Nephron progenitor cell (in vitro differentiated cells): ENCODE measurements at regions not wholly inside any gene's neighbourhood (a gene's known extent, or its start where the extent isn't known, plus 50 kb on each side); places are given as distances from the start of the nearest gene placed in this dataset.

ENCODE experiments used
- DNase-seq: peaks from one replicate; pipeline ENCODE4 v3.0.0; 2021
- H3K27ac Mint-ChIP-seq: 2 replicates; pipeline ENCODE4 v1.8.0; 2021; ENCODE audit warnings: mild to moderate bottlenecking, moderate library complexity, mixed read lengths
- H3K27me3 Mint-ChIP-seq: 2 replicates; pipeline ENCODE4 v1.8.0; 2021; ENCODE audit warnings: mild to moderate bottlenecking, low read depth, mixed read lengths; ENCODE audit not compliant: poor library complexity
- H3K36me3 Mint-ChIP-seq: 2 replicates; pipeline ENCODE4 v1.8.0; 2021; ENCODE audit warnings: low read depth, mixed read lengths
- H3K4me1 Mint-ChIP-seq: 2 replicates; pipeline ENCODE4 v1.8.0; 2021; ENCODE audit warnings: mixed read lengths
- H3K4me3 Mint-ChIP-seq: 2 replicates; pipeline ENCODE4 v1.8.0; 2021; ENCODE audit warnings: mild to moderate bottlenecking, moderate library complexity, mixed read lengths
- H3K9me3 Mint-ChIP-seq: 2 replicates; pipeline ENCODE4 v1.8.0; 2021; ENCODE audit warnings: mild to moderate bottlenecking, moderate library complexity, mixed read lengths
- TF ChIP-seq, protein P1 (sequence below): fragments of 200-600 bp; sonication (generic); IDR thresholded peaks from 2 replicates; pipeline ENCODE4 v1.5.0; 2021; ENCODE audit warnings: antibody characterized with exemption

DNA sequence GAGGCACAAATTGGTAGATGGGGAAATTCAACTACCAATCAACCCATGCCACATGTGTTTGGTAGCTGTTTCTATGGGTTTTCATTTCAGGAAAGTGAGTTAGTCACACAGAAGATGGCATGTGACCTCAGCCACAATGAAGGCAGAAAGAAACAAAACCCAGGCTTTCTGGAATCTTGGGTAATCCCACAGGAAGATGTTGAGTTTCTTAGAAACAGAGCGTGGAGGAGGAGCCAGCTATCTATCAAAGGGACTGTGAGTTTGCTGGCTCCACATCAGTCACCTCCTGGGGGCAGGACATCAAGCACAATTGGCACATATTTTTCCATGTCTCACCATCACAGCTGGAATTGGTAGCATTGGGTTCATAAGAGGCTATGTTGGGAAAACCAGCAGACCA is 188.9 kb upstream of the PLXNA2 start:
- Mint-ChIP-seq H3K27me3 (peaks cover 10% of the 10 kb centered on the region), H3K9me3 (no peaks in the 10 kb centered on the region), H3K4me1 (peaks cover 30% of the 10 kb centered on the region), H3K4me3 (no peak overlapping the region), H3K36me3 (no peaks in the 10 kb centered on the region), H3K27ac (no peak overlapping the region)
- TF ChIP-seq, protein P1, sequence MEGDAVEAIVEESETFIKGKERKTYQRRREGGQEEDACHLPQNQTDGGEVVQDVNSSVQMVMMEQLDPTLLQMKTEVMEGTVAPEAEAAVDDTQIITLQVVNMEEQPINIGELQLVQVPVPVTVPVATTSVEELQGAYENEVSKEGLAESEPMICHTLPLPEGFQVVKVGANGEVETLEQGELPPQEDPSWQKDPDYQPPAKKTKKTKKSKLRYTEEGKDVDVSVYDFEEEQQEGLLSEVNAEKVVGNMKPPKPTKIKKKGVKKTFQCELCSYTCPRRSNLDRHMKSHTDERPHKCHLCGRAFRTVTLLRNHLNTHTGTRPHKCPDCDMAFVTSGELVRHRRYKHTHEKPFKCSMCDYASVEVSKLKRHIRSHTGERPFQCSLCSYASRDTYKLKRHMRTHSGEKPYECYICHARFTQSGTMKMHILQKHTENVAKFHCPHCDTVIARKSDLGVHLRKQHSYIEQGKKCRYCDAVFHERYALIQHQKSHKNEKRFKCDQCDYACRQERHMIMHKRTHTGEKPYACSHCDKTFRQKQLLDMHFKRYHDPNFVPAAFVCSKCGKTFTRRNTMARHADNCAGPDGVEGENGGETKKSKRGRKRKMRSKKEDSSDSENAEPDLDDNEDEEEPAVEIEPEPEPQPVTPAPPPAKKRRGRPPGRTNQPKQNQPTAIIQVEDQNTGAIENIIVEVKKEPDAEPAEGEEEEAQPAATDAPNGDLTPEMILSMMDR, result no peak
- no peak for DNase-seq

- no peak for DNase-seq
- Mint-ChIP-seq H3K4me1 (peaks cover 30% of the 10 kb centered on the region), H3K9me3 (no peaks in the 10 kb centered on the region), H3K36me3 (no peaks in the 10 kb centered on the region), H3K27ac (no peak overlapping the region), H3K4me3 (no peak overlapping the region), H3K27me3 (peaks cover 10% of the 10 kb centered on the region)
- TF ChIP-seq, protein P1, result no peak
These were observed 189.8 kb upstream of the PLXNA2 start for GRCh38 chr1:208433971-208434370.

DNA sequence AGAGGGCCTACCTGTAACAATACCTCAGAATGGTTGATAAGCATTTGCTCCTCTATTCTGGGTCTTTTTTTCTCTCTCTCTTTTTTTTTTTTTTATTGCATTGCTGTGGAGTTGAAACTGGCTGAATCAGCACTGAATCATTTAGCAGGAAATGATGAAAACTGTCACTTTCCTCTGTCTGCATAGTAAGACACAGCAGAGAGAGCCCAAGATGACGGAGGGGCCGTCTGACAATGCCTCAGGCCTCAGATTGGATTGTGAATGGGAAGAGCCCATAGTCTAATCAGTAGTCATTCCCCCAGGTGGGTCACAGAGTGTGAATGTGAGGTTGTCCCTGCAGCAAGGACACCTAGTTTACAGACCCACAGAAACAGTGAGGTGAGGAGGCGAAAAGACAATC is 193.2 kb upstream of the PLXNA2 start:
- Mint-ChIP-seq H3K9me3 (peaks cover 27% of the 10 kb centered on the region), H3K4me3 (no peak overlapping the region), H3K27me3 (no peaks in the 10 kb centered on the region), H3K4me1 (peaks cover 20% of the 10 kb centered on the region), H3K27ac (no peak overlapping the region), H3K36me3 (peaks cover 11% of the 10 kb centered on the region)
- no peak for DNase-seq
- TF ChIP-seq, protein P1, result no peak

GRCh38 chr1:208438112-208438699 is 194.0 kb upstream of the PLXNA2 start:
- Mint-ChIP-seq H3K27ac (no peak overlapping the region), H3K9me3 (peaks cover 35% of the 10 kb centered on the region), H3K4me3 (no peak overlapping the region), H3K36me3 (peaks cover 18% of the 10 kb centered on the region), H3K4me1 (peaks cover 12% of the 10 kb centered on the region), H3K27me3 (no peaks in the 10 kb centered on the region)
- TF ChIP-seq, protein P1, result no peak
- no peak for DNase-seq

DNA sequence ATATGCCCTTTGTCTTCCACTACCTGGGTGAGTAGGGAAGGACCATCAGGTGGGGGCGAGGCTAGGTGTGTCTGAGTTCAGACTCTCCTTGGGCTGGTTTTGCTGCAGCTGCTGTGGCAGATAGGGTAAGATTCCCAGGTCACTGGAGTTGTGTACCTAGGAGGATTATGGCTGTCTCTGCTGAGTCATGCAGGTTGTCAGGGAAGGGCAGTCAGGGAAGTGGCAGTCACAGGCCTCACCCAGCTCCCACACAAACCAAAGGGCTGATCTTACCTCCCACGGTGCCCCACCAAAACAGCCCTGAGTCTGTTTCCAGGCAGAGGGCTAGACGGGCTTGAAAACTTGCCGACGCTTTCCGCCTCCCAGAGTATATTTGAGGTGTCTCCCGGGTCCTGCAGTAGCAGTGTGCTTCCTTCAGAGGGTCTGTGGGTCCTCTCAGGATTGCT is 201.6 kb upstream of the PLXNA2 start:
- no peak overlapping the region for H3K27ac Mint-ChIP-seq
- no peak for DNase-seq
- TF ChIP-seq, protein P1, result no peak
- H3K4me1 Mint-ChIP-seq, result peaks cover 22% of the 10 kb centered on the region
- H3K36me3 Mint-ChIP-seq, result peaks cover 31% of the 10 kb centered on the region
- H3K9me3 Mint-ChIP-seq, result peaks cover 50% of the 10 kb centered on the region
- no peak overlapping the region for H3K4me3 Mint-ChIP-seq
- H3K27me3 Mint-ChIP-seq, result peaks cover 4% of the 10 kb centered on the region

DNA sequence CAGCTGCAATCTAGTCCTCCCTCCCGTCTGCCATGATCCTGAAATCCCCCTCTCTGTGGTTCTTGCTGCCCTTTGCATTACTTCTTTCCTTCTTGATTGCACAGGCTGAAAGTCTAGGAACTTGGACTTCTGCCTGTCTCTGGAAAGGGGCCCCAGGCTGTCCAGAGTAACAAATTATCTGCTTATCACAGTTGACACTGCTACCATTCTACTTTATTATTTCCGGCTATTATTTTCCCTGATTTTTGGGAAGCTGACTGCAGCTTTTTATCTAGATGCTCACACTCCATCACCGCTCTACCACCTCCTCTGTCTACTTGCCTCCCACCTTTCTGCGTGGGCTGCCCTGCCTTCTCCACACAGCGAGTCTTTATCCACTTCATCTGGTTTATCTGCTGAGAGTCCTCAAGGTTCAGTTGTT is 202.1 kb upstream of the PLXNA2 start:
- peaks cover 45% of the 10 kb centered on the region for H3K9me3 Mint-ChIP-seq

More for the DNA sequence above, 202.1 kb upstream of the PLXNA2 start:
- peaks cover 4% of the 10 kb centered on the region for H3K27me3 Mint-ChIP-seq
- TF ChIP-seq, protein P1, result no peak
- peak overlapping the region; percentile 1 for H3K4me3 Mint-ChIP-seq
- no peak for DNase-seq
- H3K36me3 Mint-ChIP-seq, result peaks cover 27% of the 10 kb centered on the region
- peaks cover 22% of the 10 kb centered on the region for H3K4me1 Mint-ChIP-seq
- H3K27ac Mint-ChIP-seq, result no peak overlapping the region
